ENCODE measurements at regions not wholly inside any gene's neighbourhood (a gene's known extent, or its start where the extent isn't known, plus 50 kb on each side); places are given as distances from the start of the nearest gene placed in this dataset.

DNA sequence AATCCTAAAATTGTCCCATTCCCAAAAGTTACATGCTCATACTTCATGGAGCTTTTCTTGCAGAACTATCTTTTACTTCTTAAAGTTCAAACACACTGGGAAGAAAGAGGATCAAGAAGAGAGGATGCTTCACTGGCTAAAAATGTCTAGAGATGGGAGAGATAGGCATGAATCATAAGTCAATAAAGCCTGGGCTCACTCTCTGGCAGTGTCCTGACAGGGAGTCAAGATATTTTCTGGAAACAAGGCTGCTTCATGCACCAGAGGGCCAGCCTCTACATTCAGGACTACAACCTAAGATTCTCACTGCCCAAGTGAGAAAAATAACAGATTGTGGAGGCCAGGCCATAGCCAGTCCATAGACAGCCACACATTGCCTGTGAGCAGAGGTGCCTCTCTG, 1358.4 kb downstream of the EFNA5 start:
- DNase-seq: no peak
- Histone ChIP-seq H3K36me3 (no peaks in the 10 kb centered on the region), H3K4me3 (no peak overlapping the region), H3K27me3 (no peaks in the 10 kb centered on the region), H3K4me1 (no peaks in the 10 kb centered on the region), H3K27ac (no peak overlapping the region), H3K9me3 (no peaks in the 10 kb centered on the region)
- intact Hi-C loops (cut with DNase I): no loop called here
- no peak for TF ChIP-seq POLR2A (IDR thresholded peaks at IDR 0.05)
- no peak for TF ChIP-seq EP300 (IDR thresholded peaks at IDR 0.05)
- TF ChIP-seq, protein P1, sequence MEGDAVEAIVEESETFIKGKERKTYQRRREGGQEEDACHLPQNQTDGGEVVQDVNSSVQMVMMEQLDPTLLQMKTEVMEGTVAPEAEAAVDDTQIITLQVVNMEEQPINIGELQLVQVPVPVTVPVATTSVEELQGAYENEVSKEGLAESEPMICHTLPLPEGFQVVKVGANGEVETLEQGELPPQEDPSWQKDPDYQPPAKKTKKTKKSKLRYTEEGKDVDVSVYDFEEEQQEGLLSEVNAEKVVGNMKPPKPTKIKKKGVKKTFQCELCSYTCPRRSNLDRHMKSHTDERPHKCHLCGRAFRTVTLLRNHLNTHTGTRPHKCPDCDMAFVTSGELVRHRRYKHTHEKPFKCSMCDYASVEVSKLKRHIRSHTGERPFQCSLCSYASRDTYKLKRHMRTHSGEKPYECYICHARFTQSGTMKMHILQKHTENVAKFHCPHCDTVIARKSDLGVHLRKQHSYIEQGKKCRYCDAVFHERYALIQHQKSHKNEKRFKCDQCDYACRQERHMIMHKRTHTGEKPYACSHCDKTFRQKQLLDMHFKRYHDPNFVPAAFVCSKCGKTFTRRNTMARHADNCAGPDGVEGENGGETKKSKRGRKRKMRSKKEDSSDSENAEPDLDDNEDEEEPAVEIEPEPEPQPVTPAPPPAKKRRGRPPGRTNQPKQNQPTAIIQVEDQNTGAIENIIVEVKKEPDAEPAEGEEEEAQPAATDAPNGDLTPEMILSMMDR (IDR thresholded peaks at IDR 0.05): no peak
- no peak for TF ChIP-seq POLR2AphosphoS5 (IDR thresholded peaks at IDR 0.05)

DNA sequence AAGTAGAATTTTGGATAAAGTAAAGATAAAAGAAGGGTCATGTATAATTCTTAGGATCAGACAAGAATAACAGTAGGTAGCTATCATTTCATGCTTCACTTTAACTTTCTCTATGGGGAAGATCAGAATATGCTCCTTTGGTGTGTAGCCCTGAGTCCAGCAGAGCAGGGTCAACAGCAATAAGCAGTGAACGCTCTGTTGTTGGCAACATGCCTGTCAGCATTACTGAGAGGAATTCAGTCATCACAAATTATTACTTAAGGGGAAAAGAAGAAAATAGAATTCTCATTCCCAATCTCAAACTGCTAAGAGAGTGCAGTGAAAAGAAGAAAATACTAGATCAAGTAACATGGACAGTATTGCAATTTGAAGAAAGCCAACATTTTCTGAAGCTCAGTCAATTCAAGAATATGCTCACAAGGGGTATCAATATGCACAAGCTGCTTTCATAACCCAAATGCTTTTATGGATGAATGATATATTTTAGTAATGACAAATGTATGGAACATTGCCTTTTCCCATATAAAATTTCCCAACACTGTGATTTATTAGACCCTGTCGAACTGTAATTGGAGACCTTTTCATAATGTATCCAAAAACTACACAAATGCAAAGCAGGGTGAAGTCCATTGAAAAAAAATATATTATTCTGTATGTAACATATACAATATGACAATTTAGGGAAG, 1359.4 kb downstream of the EFNA5 start:
- no peak overlapping the region for H3K27ac ChIP-seq
- H3K4me3 ChIP-seq: no peak overlapping the region
- no peaks in the 10 kb centered on the region for H3K9me3 ChIP-seq
- intact Hi-C loops (cut with DNase I): no loop called here
- H3K4me1 ChIP-seq: no peaks in the 10 kb centered on the region
- TF ChIP-seq POLR2AphosphoS5 (IDR thresholded peaks at IDR 0.05): no peak
- TF ChIP-seq, protein P1 (IDR thresholded peaks at IDR 0.05): no peak
- no peak for TF ChIP-seq EP300 (IDR thresholded peaks at IDR 0.05)
- no peak for TF ChIP-seq POLR2A (IDR thresholded peaks at IDR 0.05)
- H3K27me3 ChIP-seq: no peaks in the 10 kb centered on the region
- H3K36me3 ChIP-seq: no peaks in the 10 kb centered on the region
- WGBS, 2 donors: 67 to 71% methylated on average over 2 of the region's 2 CpGs
- no peak for DNase-seq

DNA sequence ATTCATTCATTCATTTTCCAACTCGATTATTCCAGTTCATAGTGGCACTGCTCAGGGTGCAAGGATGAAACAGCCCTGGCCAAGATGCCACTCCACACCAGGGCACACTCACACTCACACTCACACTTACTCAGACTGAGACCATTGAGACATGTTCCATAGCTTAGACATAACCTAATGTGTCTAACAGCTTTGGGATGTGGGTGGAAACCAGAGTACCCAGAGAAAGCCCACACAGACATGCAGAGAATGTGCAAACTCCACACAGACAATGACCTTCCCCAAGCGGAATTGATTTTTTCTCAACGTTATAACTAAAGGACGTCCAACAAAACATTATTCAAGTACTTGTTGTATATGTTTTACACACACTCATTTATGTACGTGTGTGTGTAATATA, 1363.5 kb downstream of the EFNA5 start:
- H3K9me3 ChIP-seq: no peaks in the 10 kb centered on the region
- no peak overlapping the region for H3K27ac ChIP-seq
- intact Hi-C loops (cut with DNase I): no loop called here
- H3K4me1 ChIP-seq: no peaks in the 10 kb centered on the region
- H3K4me3 ChIP-seq: no peak overlapping the region
- WGBS, 2 donors: 79 to 80% methylated on average over 5 of the region's 5 CpGs
- no peak for DNase-seq
- no peaks in the 10 kb centered on the region for H3K36me3 ChIP-seq
- TF ChIP-seq, protein P1 (IDR thresholded peaks at IDR 0.05): no peak
- no peak for TF ChIP-seq POLR2AphosphoS5 (IDR thresholded peaks at IDR 0.05)
- no peak for TF ChIP-seq EP300 (IDR thresholded peaks at IDR 0.05)
- no peak for TF ChIP-seq POLR2A (IDR thresholded peaks at IDR 0.05)
- no peaks in the 10 kb centered on the region for H3K27me3 ChIP-seq

DNA sequence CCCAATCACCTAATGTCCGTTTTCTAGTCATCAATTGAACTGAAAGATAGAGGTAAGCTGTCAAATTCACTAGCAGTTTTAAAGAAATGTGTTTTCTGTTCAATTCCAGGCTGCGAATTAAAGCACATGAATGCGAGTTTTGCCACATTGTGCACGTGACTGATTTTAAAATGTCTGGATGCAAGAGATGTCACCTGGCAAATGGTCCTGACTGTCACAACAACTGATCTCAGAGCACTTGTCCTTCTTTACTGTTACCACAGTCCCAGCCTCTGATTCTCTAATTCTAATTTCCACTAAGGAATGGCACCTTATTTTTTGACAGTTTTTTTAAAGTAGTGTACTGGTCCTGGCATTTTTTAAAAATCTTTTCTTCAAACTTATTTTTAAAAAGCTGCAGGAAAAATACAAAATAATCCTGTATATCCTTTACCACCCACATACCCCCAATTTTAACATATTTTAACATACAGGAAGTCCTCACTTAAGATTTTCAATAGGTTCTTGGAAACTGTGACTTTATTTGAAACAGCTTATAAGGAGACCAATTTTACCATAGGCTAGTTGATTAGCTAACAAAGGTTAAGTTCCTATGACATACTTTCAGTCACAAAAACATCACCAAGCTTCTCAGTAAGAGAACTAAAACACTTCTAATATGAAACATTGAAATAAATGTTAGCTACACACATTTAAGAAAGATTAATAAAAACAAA, 1364.3 kb downstream of the EFNA5 start:
- H3K36me3 ChIP-seq: no peaks in the 10 kb centered on the region
- DNase-seq: no peak
- no peaks in the 10 kb centered on the region for H3K9me3 ChIP-seq
- no peak overlapping the region for H3K4me3 ChIP-seq
- TF ChIP-seq, protein P1 (IDR thresholded peaks at IDR 0.05): no peak
- intact Hi-C loops (cut with DNase I): no loop called here
- WGBS, 2 donors: 68 to 77% methylated on average over 4 of the region's 4 CpGs
- no peaks in the 10 kb centered on the region for H3K4me1 ChIP-seq
- no peak overlapping the region for H3K27ac ChIP-seq
- no peaks in the 10 kb centered on the region for H3K27me3 ChIP-seq

Data from sigmoid colon (tissue), 6 donors.